CD14-positive monocyte (primary cell): ENCODE measurements at regions not wholly inside any gene's neighbourhood (a gene's known extent, or its start where the extent isn't known, plus 50 kb on each side); places are given as distances from the start of the nearest gene placed in this dataset.

Experiments
- DNase-seq, 3 donors: peaks; one replicate each; pipeline ENCODE4 v3.0.0-alpha.2; 2011 to 2022
- H2AFZ ChIP-seq: 2 replicates; pipeline ENCODE4 v1.6.0; 2012; ENCODE audit warnings: mild to moderate bottlenecking, low read depth, low read length, inconsistent platforms; ENCODE audit not compliant: insufficient read depth, poor library complexity, severe bottlenecking
- H3K27ac ChIP-seq, 2 donors: 1 replicate in 1 of 2; 2 replicates in 1 of 2; pipeline ENCODE4 v1.5.1; 2012 to 2013; ENCODE audit warnings: low read length in 2 of 2, control low read depth in 1 of 2, inconsistent platforms in 1 of 2, low read depth in 1 of 2, mild to moderate bottlenecking in 1 of 2
- H3K27me3 ChIP-seq, 2 donors: one replicate each; pipeline versions ENCODE4 v1.6.0 to v1.6.1; 2011 to 2013; ENCODE audit warnings: low read length in 2 of 2; ENCODE audit not compliant: control insufficient read depth in 2 of 2, insufficient read depth in 2 of 2
- H3K36me3 ChIP-seq, 2 donors: replicated peaks in 1 of 2; 1 replicate in 1 of 2; 2 replicates in 1 of 2; pipeline versions ENCODE4 v1.5.1 to v1.6.1; 2012 to 2013; ENCODE audit warnings: low read length in 2 of 2, control low read depth in 1 of 2, inconsistent platforms in 1 of 2, mild to moderate bottlenecking in 1 of 2; ENCODE audit not compliant: insufficient read depth in 2 of 2, control insufficient read depth in 1 of 2
- H3K4me1 ChIP-seq, 2 donors: 1 replicate in 1 of 2; 2 replicates in 1 of 2; pipeline versions ENCODE4 v1.5.1 to v1.6.1; 2012 to 2013; ENCODE audit warnings: low read length in 2 of 2, control low read depth in 1 of 2, inconsistent platforms in 1 of 2, mild to moderate bottlenecking in 1 of 2, moderate library complexity in 1 of 2; ENCODE audit not compliant: insufficient read depth in 2 of 2, control insufficient read depth in 1 of 2
- H3K4me2 ChIP-seq: replicated peaks from 2 replicates; pipeline ENCODE3; 2012; ENCODE audit warnings: low read length, moderate library complexity, mild to moderate bottlenecking; ENCODE audit not compliant: poor library complexity, severe bottlenecking; ENCODE audit errors: extremely low read depth
- H3K4me3 ChIP-seq, 3 experiments: fragments of 200-600 bp in 1 of 3; sonication (generic) in 1 of 3; replicated peaks in 1 of 3; 1 replicate in 2 of 3; 2 replicates in 1 of 3; pipeline ENCODE4 v1.5.1; 2011 to 2013; ENCODE audit warnings: low read length in 3 of 3, mild to moderate bottlenecking in 3 of 3, control low read depth in 2 of 3, low read depth in 2 of 3, inconsistent platforms in 1 of 3, moderate library complexity in 1 of 3
- H3K79me2 ChIP-seq: 2 replicates; pipeline ENCODE4 v1.6.0; 2012; ENCODE audit warnings: mild to moderate bottlenecking, control low read depth, inconsistent platforms, low read length, moderate library complexity; ENCODE audit not compliant: insufficient read depth
- H3K9ac ChIP-seq: 2 replicates; pipeline ENCODE4 v1.6.0; 2017; ENCODE audit warnings: low read length, mild to moderate bottlenecking; ENCODE audit not compliant: insufficient read depth, poor library complexity, severe bottlenecking
- H3K9me3 ChIP-seq, 2 donors: replicated peaks in 1 of 2; 1 replicate in 1 of 2; 2 replicates in 1 of 2; pipeline versions ENCODE4 v1.5.1 to v1.6.1; 2012 to 2013; ENCODE audit warnings: low read length in 2 of 2, control low read depth in 1 of 2; ENCODE audit not compliant: control insufficient read depth in 1 of 2, insufficient read depth in 1 of 2
- H4K20me1 ChIP-seq: 2 replicates; pipeline ENCODE4 v1.6.0; 2012; ENCODE audit warnings: mild to moderate bottlenecking, low read length, control low read depth, moderate library complexity; ENCODE audit not compliant: insufficient read depth
- H3K27ac Mint-ChIP-seq, 7 donors: one replicate each; pipeline ENCODE4 v1.8.0; 2020; ENCODE audit warnings: mild to moderate bottlenecking in 7 of 7, mixed read lengths in 7 of 7, moderate library complexity in 6 of 7, inconsistent platforms in 2 of 7
- H3K27me3 Mint-ChIP-seq, 3 donors: one replicate each; pipeline ENCODE4 v1.8.0; 2021 to 2022; ENCODE audit warnings: low read depth in 3 of 3, mild to moderate bottlenecking in 3 of 3, mixed read lengths in 3 of 3, moderate library complexity in 3 of 3, inconsistent platforms in 1 of 3
- H3K36me3 Mint-ChIP-seq, 2 donors: one replicate each; pipeline ENCODE4 v1.8.0; 2020; ENCODE audit warnings: mixed read lengths in 2 of 2, inconsistent platforms in 1 of 2, mild to moderate bottlenecking in 1 of 2
- H3K4me1 Mint-ChIP-seq: one replicate; pipeline ENCODE4 v1.8.0; 2020; ENCODE audit warnings: mild to moderate bottlenecking, mixed read lengths
- H3K4me3 Mint-ChIP-seq, 2 donors: one replicate each; pipeline ENCODE4 v1.8.0; 2020; ENCODE audit warnings: mild to moderate bottlenecking in 2 of 2, mixed read lengths in 2 of 2, moderate library complexity in 1 of 2
- H3K9me3 Mint-ChIP-seq, 7 donors: one replicate each; pipeline ENCODE4 v1.8.0; 2020 to 2022; ENCODE audit warnings: mixed read lengths in 7 of 7, mild to moderate bottlenecking in 6 of 7, moderate library complexity in 6 of 7, inconsistent platforms in 2 of 7
- CTCF ChIP-seq: fragments of 200-600 bp; IDR thresholded peaks from one replicate; pipeline ENCODE4 v1.8.0; 2022; ENCODE audit warnings: antibody characterized with exemption, mild to moderate bottlenecking
- WGBS: methylation state at CpG from one replicate; pipeline ENCODE4 v1.1.5; 2013; ENCODE audit warnings: missing lambda C conversion rate; ENCODE audit not compliant: insufficient coverage; 5-methylcytosine and 5-hydroxymethylcytosine counted together
- intact Hi-C, 2 donors: fragments of 100-400 bp; cut with micrococcal nuclease; formaldehyde crosslinking; loops; one replicate each; pipeline versions ENCODE4 v1.15.0 to v1.15.1; 2023

GRCh38 chr13:71005919-71006318 lies 861.1 kb downstream of the DACH1 start:
- no peaks in the 10 kb centered on the region for H3K4me1 ChIP-seq
- intact Hi-C loops = no loop called here
- no peak overlapping the region for H3K9ac ChIP-seq
- no peaks in the 10 kb centered on the region for H3K4me1 Mint-ChIP-seq
- H3K9me3 Mint-ChIP-seq = peaks cover 0 to 2% (median 0%) of the 10 kb centered on the region in 7 donors
- TF ChIP-seq CTCF = no peak
- DNase-seq = no peak
- H3K9me3 ChIP-seq = no peaks in the 10 kb centered on the region
- H3K79me2 ChIP-seq = no peaks in the 10 kb centered on the region
- H3K4me3 ChIP-seq = no peak overlapping the region
- H3K36me3 ChIP-seq = no peaks in the 10 kb centered on the region
- no peaks in the 10 kb centered on the region for H4K20me1 ChIP-seq
- H3K4me2 ChIP-seq = no peak overlapping the region
- H3K27me3 Mint-ChIP-seq = no peaks in the 10 kb centered on the region
- H2AFZ ChIP-seq = no peak overlapping the region
- no peak overlapping the region for H3K27ac ChIP-seq
- no peak overlapping the region for H3K4me3 Mint-ChIP-seq
- no peaks in the 10 kb centered on the region for H3K27me3 ChIP-seq
- no peak overlapping the region for H3K27ac Mint-ChIP-seq
- no peaks in the 10 kb centered on the region for H3K36me3 Mint-ChIP-seq

GRCh38 chr13:70995338-70995737 lies 871.7 kb downstream of the DACH1 start:
- WGBS = no CpG with 5 or more reads among the region's 1 CpG

More at GRCh38 chr13:70995338-70995737, 871.7 kb downstream of the DACH1 start:
- H4K20me1 ChIP-seq = no peaks in the 10 kb centered on the region
- DNase-seq = no peak
- no peaks in the 10 kb centered on the region for H3K27me3 Mint-ChIP-seq
- H3K27me3 ChIP-seq = no peaks in the 10 kb centered on the region
- no peak overlapping the region for H2AFZ ChIP-seq
- H3K36me3 Mint-ChIP-seq = no peaks in the 10 kb centered on the region
- H3K27ac ChIP-seq = no peak overlapping the region
- no peak for TF ChIP-seq CTCF
- intact Hi-C loops = no loop called here
- peaks cover 0 to 2% (median 0%) of the 10 kb centered on the region in 7 donors for H3K9me3 Mint-ChIP-seq
- H3K36me3 ChIP-seq = no peaks in the 10 kb centered on the region
- H3K4me2 ChIP-seq = no peak overlapping the region
- no peaks in the 10 kb centered on the region for H3K4me1 ChIP-seq
- no peaks in the 10 kb centered on the region for H3K4me1 Mint-ChIP-seq
- no peak overlapping the region for H3K9ac ChIP-seq
- H3K27ac Mint-ChIP-seq = no peak overlapping the region
- H3K4me3 ChIP-seq = no peak overlapping the region
- H3K4me3 Mint-ChIP-seq = no peak overlapping the region
- H3K9me3 ChIP-seq = no peaks in the 10 kb centered on the region
- H3K79me2 ChIP-seq = no peaks in the 10 kb centered on the region
